SU-DHL-6 (cell line): ENCODE measurements at regions not wholly inside any gene's neighbourhood (a gene's known extent, or its start where the extent isn't known, plus 50 kb on each side); places are given as distances from the start of the nearest gene placed in this dataset.

Source experiments
- H2AFZ ChIP-seq: fragments of 200-600 bp; sonication (generic); 2 replicates; pipeline ENCODE4 v1.6.1; 2014; ENCODE audit warnings: low read depth, mild to moderate bottlenecking, moderate library complexity, mixed read lengths, antibody characterized with exemption, low read length; ENCODE audit not compliant: severe bottlenecking
- H3F3A ChIP-seq: fragments of 200-600 bp; shearing (Covaris generic); 2 replicates; pipeline ENCODE4 v1.6.0; 2016; ENCODE audit warnings: antibody characterized with exemption, mild to moderate bottlenecking; ENCODE audit not compliant: insufficient read depth
- H3K27ac ChIP-seq: fragments of 200-600 bp; sonication (generic); 2 replicates; pipeline ENCODE4 v1.5.1; 2016; ENCODE audit warnings: low read depth, mild to moderate bottlenecking, low read length, moderate library complexity, mixed read lengths
- H3K27me3 ChIP-seq: fragments of 200-600 bp; sonication (generic), shearing (Covaris generic); 2 replicates; pipeline ENCODE4 v1.6.0; 2014; ENCODE audit warnings: mild to moderate bottlenecking, low read length
- H3K36me3 ChIP-seq: fragments of 200-600 bp; sonication (generic); 2 replicates; pipeline ENCODE4 v1.6.1; 2014; ENCODE audit warnings: mild to moderate bottlenecking, low read length, mixed read lengths
- H3K4me2 ChIP-seq: fragments of 300-600, 200-600 bp; shearing (Covaris generic), sonication (generic); 2 replicates; pipeline ENCODE4 v1.6.0; 2014; ENCODE audit warnings: low read length, low read depth, mild to moderate bottlenecking; ENCODE audit not compliant: poor library complexity, severe bottlenecking
- H3K4me3 ChIP-seq: fragments of 200-600 bp; sonication (generic); 2 replicates; pipeline ENCODE4 v1.5.1; 2014; ENCODE audit warnings: antibody characterized with exemption, low read length, mild to moderate bottlenecking, mixed read lengths; ENCODE audit not compliant: insufficient read depth, poor library complexity, severe bottlenecking
- H3K79me2 ChIP-seq: fragments of 200-600 bp; sonication (generic); 2 replicates; pipeline ENCODE4 v1.6.1; 2014; ENCODE audit warnings: mild to moderate bottlenecking, low read length, moderate library complexity; ENCODE audit not compliant: insufficient read depth
- H3K9ac ChIP-seq: fragments of 200-600 bp; sonication (generic); 2 replicates; pipeline ENCODE4 v1.7.0; 2014; ENCODE audit warnings: mild to moderate bottlenecking, low read length
- H3K9me2 ChIP-seq: fragments of 200-600 bp; sonication (generic); replicated peaks from 2 replicates; pipeline ENCODE4 v1.6.1; 2014; ENCODE audit warnings: low read length; ENCODE audit not compliant: insufficient read depth
- H3K9me3 ChIP-seq: fragments of 200-600 bp; sonication (generic); 2 replicates; pipeline ENCODE4 v1.6.1; 2014; ENCODE audit warnings: low read length, mixed read lengths; ENCODE audit not compliant: insufficient read depth
- H4K20me1 ChIP-seq: fragments of 200-600 bp; sonication (generic); 2 replicates; pipeline ENCODE4 v1.6.1; 2014; ENCODE audit warnings: low read depth, mild to moderate bottlenecking, antibody characterized with exemption, low read length, moderate library complexity, mixed read lengths
- CTCF ChIP-seq: fragments of 200-600 bp; sonication (generic); IDR thresholded peaks from one replicate; pipeline ENCODE4 v1.5.1; 2017; ENCODE audit warnings: antibody characterized with exemption, mild to moderate bottlenecking, low read length, moderate library complexity; ENCODE audit not compliant: insufficient read depth, poor library complexity, severe bottlenecking
- EZH2phosphoT487 ChIP-seq: fragments of 200-600 bp; sonication (generic), shearing (Covaris generic); conservative IDR thresholded peaks from 2 replicates; pipeline ENCODE4 v1.6.1; 2018; ENCODE audit warnings: mild to moderate bottlenecking, antibody characterized with exemption, low read length, moderate library complexity, mixed read lengths

GRCh38 chr4:33134366-33134765 is 2414.2 kb downstream of the PCDH7 start:
- H3K27me3 ChIP-seq, result no peaks in the 10 kb centered on the region
- H3K9me2 ChIP-seq, result no peaks in the 10 kb centered on the region
- no peak overlapping the region for H3K9ac ChIP-seq
- no peaks in the 10 kb centered on the region for H3K79me2 ChIP-seq
- no peaks in the 10 kb centered on the region for H3K9me3 ChIP-seq
- H3K27ac ChIP-seq, result no peak overlapping the region
- no peaks in the 10 kb centered on the region for H3K36me3 ChIP-seq
- no peak overlapping the region for H3K4me2 ChIP-seq
- H3K4me3 ChIP-seq, result no peak overlapping the region
- TF ChIP-seq EZH2phosphoT487, result no peak
- TF ChIP-seq CTCF, result no peak
- no peaks in the 10 kb centered on the region for H3F3A ChIP-seq
- no peaks in the 10 kb centered on the region for H4K20me1 ChIP-seq
- H2AFZ ChIP-seq, result no peak overlapping the region

GRCh38 chr4:33149658-33150524 is 2429.7 kb downstream of the PCDH7 start:
- no peaks in the 10 kb centered on the region for H3K36me3 ChIP-seq
- no peak overlapping the region for H3K4me2 ChIP-seq
- no peaks in the 10 kb centered on the region for H4K20me1 ChIP-seq
- H3K9ac ChIP-seq, result no peak overlapping the region
- no peak overlapping the region for H2AFZ ChIP-seq
- no peak for TF ChIP-seq CTCF
- no peak for TF ChIP-seq EZH2phosphoT487
- no peak overlapping the region for H3K4me3 ChIP-seq
- no peaks in the 10 kb centered on the region for H3K79me2 ChIP-seq
- H3K9me3 ChIP-seq, result no peaks in the 10 kb centered on the region
- H3K27me3 ChIP-seq, result no peaks in the 10 kb centered on the region
- H3K9me2 ChIP-seq, result no peaks in the 10 kb centered on the region
- H3K27ac ChIP-seq, result no peak overlapping the region
- H3F3A ChIP-seq, result no peaks in the 10 kb centered on the region

DNA sequence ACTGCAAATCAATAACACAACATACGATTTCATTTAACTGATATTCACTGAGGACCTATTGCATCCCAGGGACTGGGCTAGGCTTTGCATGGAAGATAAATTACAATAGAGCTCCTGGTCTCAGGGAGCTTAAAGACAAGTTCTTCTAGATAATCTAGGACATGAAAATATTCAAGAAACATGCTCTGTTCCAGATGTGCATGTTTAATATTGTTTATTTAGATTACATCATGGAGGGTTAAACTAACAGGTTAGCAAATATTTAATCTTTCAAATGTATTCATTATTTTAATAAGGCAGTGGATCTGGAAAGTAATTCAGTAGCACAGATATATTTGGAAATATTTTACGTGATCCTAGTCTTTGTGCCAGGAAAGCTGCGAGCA is 2430.3 kb downstream of the PCDH7 start:
- no peaks in the 10 kb centered on the region for H3K27me3 ChIP-seq

More for the DNA sequence above, 2430.3 kb downstream of the PCDH7 start:
- TF ChIP-seq CTCF (no peak), EZH2phosphoT487 (no peak)
- Histone ChIP-seq H3K4me2 (no peak overlapping the region), H3K9ac (no peak overlapping the region), H3K36me3 (no peaks in the 10 kb centered on the region), H4K20me1 (no peaks in the 10 kb centered on the region), H3K4me3 (no peak overlapping the region), H3K79me2 (no peaks in the 10 kb centered on the region), H3K27ac (no peak overlapping the region), H3K9me2 (no peaks in the 10 kb centered on the region), H3F3A (no peaks in the 10 kb centered on the region), H3K9me3 (no peaks in the 10 kb centered on the region), H2AFZ (no peak overlapping the region)
